ENCODE measurements at regions not wholly inside any gene's neighbourhood (a gene's known extent, or its start where the extent isn't known, plus 50 kb on each side); places are given as distances from the start of the nearest gene placed in this dataset.

DNA sequence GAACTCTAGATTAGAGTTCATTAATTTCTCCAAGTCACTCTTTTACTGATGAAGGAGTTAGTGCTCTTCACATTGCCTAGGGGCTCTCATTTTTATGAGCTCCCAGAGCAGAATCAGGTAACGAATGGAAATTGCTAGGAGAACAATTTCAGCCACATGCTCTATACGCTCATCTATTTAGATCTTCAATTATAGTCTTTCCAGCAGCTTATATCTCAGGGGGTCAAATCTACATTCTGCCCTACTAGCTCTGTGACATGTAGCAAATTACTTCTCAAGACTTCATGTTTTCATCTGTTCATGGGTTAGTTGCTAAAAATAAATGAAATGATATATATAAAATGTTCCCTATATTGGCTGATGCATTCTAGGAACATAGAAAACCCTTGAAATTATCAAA, 183.6 kb downstream of the PLPP3 start:
- no peak overlapping the region for H3K27ac Mint-ChIP-seq
- CTCF ChIA-PET: no interaction called here
- no peaks in the 10 kb centered on the region for H3K36me3 Mint-ChIP-seq
- ATAC-seq: no peak
- DNase-seq: no peak
- no peaks in the 10 kb centered on the region for H3K9me3 Mint-ChIP-seq (ENCODE audit: low read depth)
- no peak overlapping the region for H3K4me3 Mint-ChIP-seq
- H3K4me1 Mint-ChIP-seq: no peaks in the 10 kb centered on the region
- no peaks in the 10 kb centered on the region for H3K27me3 Mint-ChIP-seq

- no peak overlapping the region for H3K4me3 Mint-ChIP-seq
- no peaks in the 10 kb centered on the region for H3K9me3 Mint-ChIP-seq (ENCODE audit: low read depth)
- CTCF ChIA-PET: no interaction called here
- H3K4me1 Mint-ChIP-seq: no peaks in the 10 kb centered on the region
- H3K27me3 Mint-ChIP-seq: no peaks in the 10 kb centered on the region
- no peak overlapping the region for H3K27ac Mint-ChIP-seq
- DNase-seq: no peak
- no peak for ATAC-seq
- no peaks in the 10 kb centered on the region for H3K36me3 Mint-ChIP-seq
Measured at GRCh38 chr1:56394298-56394697, 185.1 kb downstream of the PLPP3 start.

DNA sequence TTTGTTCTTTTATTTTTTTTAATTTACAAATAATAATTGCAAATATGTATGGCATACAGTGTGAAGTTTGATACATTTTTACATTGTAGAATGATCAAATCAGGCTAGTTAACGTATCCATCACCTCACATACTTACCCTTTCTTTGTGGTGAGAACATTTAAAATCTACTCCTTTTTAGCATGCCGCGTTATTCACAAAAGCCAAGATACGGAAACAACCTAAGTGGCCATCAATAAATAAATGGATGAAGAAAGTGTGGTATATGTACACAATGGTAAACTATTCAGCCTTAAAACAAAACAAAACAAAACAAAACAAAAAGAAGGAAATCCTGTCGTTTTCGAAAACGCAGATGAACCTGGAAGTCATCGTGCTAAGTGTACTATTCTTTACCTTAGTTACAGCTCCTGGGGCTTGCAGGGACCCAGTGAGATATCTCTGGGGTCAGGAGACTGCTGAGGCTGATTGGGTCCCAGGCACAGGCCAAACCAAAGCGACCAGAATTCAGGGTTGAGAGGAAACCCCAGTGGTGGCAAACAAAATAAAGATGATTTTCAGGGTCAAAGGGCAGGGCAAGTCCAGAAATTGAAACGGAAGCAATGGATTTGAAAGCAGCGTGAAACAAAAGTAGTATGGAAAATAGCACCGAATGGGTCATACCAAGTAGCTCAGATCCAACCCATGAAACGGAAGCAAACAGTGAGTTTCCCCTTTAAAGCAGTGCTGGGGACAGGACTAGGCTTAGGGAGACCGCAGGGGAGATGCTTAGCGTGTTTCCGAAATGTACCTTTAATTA, 188.2 kb downstream of the PLPP3 start:
- CTCF ChIA-PET: no interaction called here
- Mint-ChIP-seq H3K27me3 (no peaks in the 10 kb centered on the region), H3K4me3 (no peak overlapping the region), H3K36me3 (no peaks in the 10 kb centered on the region), H3K9me3 (ENCODE audit: low read depth) (no peaks in the 10 kb centered on the region), H3K27ac (no peak overlapping the region), H3K4me1 (no peaks in the 10 kb centered on the region)
- DNase-seq (no peak), ATAC-seq (no peak)

DNA sequence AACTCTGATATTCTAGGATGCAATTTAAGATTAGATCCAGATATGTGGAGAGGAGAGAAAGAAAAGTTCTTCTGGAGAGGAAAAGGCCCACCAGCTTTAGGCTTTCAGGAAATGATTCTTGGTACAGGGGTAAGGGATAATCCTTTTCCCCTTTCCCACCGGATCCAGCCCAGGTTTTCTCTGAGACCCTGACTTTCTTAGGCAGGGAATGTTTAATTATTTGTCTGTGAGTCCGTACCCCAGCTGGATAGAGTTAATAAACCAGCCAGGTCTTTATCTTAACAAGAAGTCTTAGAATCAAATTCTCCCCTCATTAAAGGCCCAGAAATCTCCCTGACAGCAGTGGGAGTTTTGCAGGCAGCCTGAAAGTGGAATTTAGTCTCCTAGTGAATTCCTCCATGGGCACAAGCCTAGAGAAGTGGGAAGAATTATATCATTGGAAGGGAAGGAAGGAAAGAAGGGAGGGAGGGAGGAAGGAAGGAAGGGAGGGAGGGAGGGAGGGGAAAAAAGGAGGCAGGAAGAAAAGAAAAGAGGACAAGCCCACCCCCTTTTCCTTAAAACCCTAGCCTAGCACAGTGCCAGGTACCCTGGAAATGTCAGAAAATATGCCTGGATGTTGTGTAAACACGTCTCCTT, 189.0 kb downstream of the PLPP3 start:
- no peaks in the 10 kb centered on the region for H3K4me1 Mint-ChIP-seq
- no peaks in the 10 kb centered on the region for H3K36me3 Mint-ChIP-seq
- ATAC-seq (no peak), DNase-seq (no peak)
- H3K9me3 Mint-ChIP-seq (ENCODE audit: low read depth): no peaks in the 10 kb centered on the region
- H3K4me3 Mint-ChIP-seq: no peak overlapping the region
- CTCF ChIA-PET: no interaction called here
- no peak overlapping the region for H3K27ac Mint-ChIP-seq
- H3K27me3 Mint-ChIP-seq: no peaks in the 10 kb centered on the region

DNA sequence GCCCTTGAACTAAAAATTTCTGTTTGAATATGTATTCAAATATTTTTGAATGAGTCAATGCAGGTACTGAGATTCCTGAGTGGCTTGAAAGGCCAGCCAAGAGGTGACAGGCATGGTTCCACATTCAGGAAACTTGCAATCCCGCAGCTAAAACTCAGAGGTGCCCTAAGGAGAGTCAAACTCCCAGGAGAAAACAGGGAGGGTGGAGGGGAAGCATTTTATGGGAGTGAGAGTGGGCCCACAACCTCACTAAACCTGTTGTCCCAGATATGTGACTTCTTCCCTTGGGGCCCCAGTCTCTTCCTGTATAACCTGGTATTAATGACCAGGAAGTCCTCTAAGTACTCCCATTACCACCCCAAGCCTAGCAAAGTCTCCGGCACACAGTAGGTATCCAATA, 189.6 kb downstream of the PLPP3 start:
- no peaks in the 10 kb centered on the region for H3K27me3 Mint-ChIP-seq
- CTCF ChIA-PET: no interaction called here
- no peak overlapping the region for H3K27ac Mint-ChIP-seq
- no peaks in the 10 kb centered on the region for H3K9me3 Mint-ChIP-seq (ENCODE audit: low read depth)
- no peak overlapping the region for H3K4me3 Mint-ChIP-seq
- no peaks in the 10 kb centered on the region for H3K4me1 Mint-ChIP-seq
- DNase-seq (no peak), ATAC-seq (no peak)
- H3K36me3 Mint-ChIP-seq: no peaks in the 10 kb centered on the region

- ATAC-seq (no peak), DNase-seq (no peak)
- Mint-ChIP-seq H3K27me3 (no peaks in the 10 kb centered on the region), H3K4me3 (no peak overlapping the region), H3K9me3 (ENCODE audit: low read depth) (no peaks in the 10 kb centered on the region), H3K27ac (no peak overlapping the region), H3K36me3 (no peaks in the 10 kb centered on the region), H3K4me1 (no peaks in the 10 kb centered on the region)
- CTCF ChIA-PET: no interaction called here
Measured at GRCh38 chr1:56387071-56387740, 192.2 kb downstream of the PLPP3 start.

- H3K4me1 Mint-ChIP-seq: no peaks in the 10 kb centered on the region
- no peaks in the 10 kb centered on the region for H3K36me3 Mint-ChIP-seq
- DNase-seq: no peak
- no peak overlapping the region for H3K4me3 Mint-ChIP-seq
- no peaks in the 10 kb centered on the region for H3K27me3 Mint-ChIP-seq
- CTCF ChIA-PET: no interaction called here
- H3K9me3 Mint-ChIP-seq (ENCODE audit: low read depth): no peaks in the 10 kb centered on the region
- H3K27ac Mint-ChIP-seq: no peak overlapping the region
- no peak for ATAC-seq
Measured at GRCh38 chr1:56385314-56385713, 194.0 kb downstream of the PLPP3 start.

- no peak for ATAC-seq
- no peaks in the 10 kb centered on the region for H3K4me1 Mint-ChIP-seq
- no peak overlapping the region for H3K4me3 Mint-ChIP-seq
- no peak overlapping the region for H3K27ac Mint-ChIP-seq
- DNase-seq: no peak
- no peaks in the 10 kb centered on the region for H3K27me3 Mint-ChIP-seq
- H3K36me3 Mint-ChIP-seq: no peaks in the 10 kb centered on the region
- H3K9me3 Mint-ChIP-seq (ENCODE audit: low read depth): no peaks in the 10 kb centered on the region
- CTCF ChIA-PET: no interaction called here
Measured at GRCh38 chr1:56382929-56383328, 196.4 kb downstream of the PLPP3 start.

- H3K9me3 Mint-ChIP-seq (ENCODE audit: low read depth): no peaks in the 10 kb centered on the region
- DNase-seq: no peak
- no peaks in the 10 kb centered on the region for H3K36me3 Mint-ChIP-seq
- H3K27ac Mint-ChIP-seq: no peak overlapping the region
- no peaks in the 10 kb centered on the region for H3K27me3 Mint-ChIP-seq
- CTCF ChIA-PET: no interaction called here
- no peak overlapping the region for H3K4me3 Mint-ChIP-seq
- no peak for ATAC-seq
- no peaks in the 10 kb centered on the region for H3K4me1 Mint-ChIP-seq
Measured at GRCh38 chr1:56380531-56380930, 198.8 kb downstream of the PLPP3 start.

- CTCF ChIA-PET: no interaction called here
- Mint-ChIP-seq H3K4me1 (no peaks in the 10 kb centered on the region), H3K9me3 (ENCODE audit: low read depth) (no peaks in the 10 kb centered on the region), H3K27me3 (no peaks in the 10 kb centered on the region), H3K4me3 (no peak overlapping the region), H3K36me3 (no peaks in the 10 kb centered on the region), H3K27ac (no peak overlapping the region)
- no peak for ATAC-seq
- DNase-seq: no peak
Measured at GRCh38 chr1:56378341-56379070, 200.9 kb downstream of the PLPP3 start.

- Mint-ChIP-seq H3K4me3 (no peak overlapping the region), H3K36me3 (no peaks in the 10 kb centered on the region), H3K27me3 (no peaks in the 10 kb centered on the region), H3K9me3 (ENCODE audit: low read depth) (no peaks in the 10 kb centered on the region), H3K4me1 (no peaks in the 10 kb centered on the region), H3K27ac (no peak overlapping the region)
- CTCF ChIA-PET: no interaction called here
- DNase-seq (no peak), ATAC-seq (no peak)
Measured at GRCh38 chr1:56377431-56377830, 201.9 kb downstream of the PLPP3 start.

GRCh38 chr1:56376188-56376984, 203.0 kb downstream of the PLPP3 start:
- DNase-seq (no peak), ATAC-seq (no peak)
- Mint-ChIP-seq H3K36me3 (no peaks in the 10 kb centered on the region), H3K4me3 (no peak overlapping the region), H3K27ac (no peak overlapping the region), H3K9me3 (ENCODE audit: low read depth) (no peaks in the 10 kb centered on the region), H3K4me1 (no peaks in the 10 kb centered on the region), H3K27me3 (no peaks in the 10 kb centered on the region)
- CTCF ChIA-PET: no interaction called here

DNA sequence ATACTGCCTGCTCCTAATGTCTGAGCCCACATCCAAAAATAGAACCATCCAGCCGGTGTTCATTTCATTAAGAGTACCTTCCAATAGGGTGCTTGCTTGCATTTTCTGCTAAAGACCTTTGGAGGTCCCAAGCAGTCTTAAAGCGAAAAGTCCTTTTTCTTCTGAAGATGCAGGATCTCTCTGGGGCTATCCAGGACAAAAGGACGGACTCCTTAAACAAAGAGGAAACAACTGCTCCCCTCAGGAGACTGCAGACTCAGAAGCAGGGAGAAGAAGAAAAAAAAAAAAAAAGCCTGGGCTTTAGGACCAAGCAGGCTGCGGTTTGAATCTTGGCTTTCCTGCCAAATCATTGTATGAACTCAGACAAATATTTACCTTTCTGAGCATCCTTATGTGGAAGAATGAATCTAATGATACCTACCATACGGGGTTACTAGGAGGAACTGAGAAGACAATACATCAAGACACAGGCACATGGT, 204.0 kb downstream of the PLPP3 start:
- Mint-ChIP-seq H3K9me3 (ENCODE audit: low read depth) (no peaks in the 10 kb centered on the region), H3K36me3 (no peaks in the 10 kb centered on the region), H3K27me3 (no peaks in the 10 kb centered on the region), H3K27ac (no peak overlapping the region), H3K4me1 (no peaks in the 10 kb centered on the region), H3K4me3 (no peak overlapping the region)
- ATAC-seq (no peak), DNase-seq (no peak)
- CTCF ChIA-PET: no interaction called here

Data from activated CD8-positive, alpha-beta memory T cell treated with anti-CD3 and anti-CD28 coated beads, Interleukin-2, amount 10 ng/mL, durations not matched to agents 7 days and 5 days (primary cell).